Erythroblast (primary cell): ENCODE measurements at regions not wholly inside any gene's neighbourhood (a gene's known extent, or its start where the extent isn't known, plus 50 kb on each side); places are given as distances from the start of the nearest gene placed in this dataset.

Experiments used
- GATA1 ChIP-seq: IDR thresholded peaks from 2 replicates; pipeline ENCODE4 v1.6.1; 2011; ENCODE audit warnings: low read depth, mild to moderate bottlenecking, control low read depth, low read length, moderate library complexity
- POLR2A ChIP-seq: IDR thresholded peaks from 2 replicates; pipeline ENCODE4 v1.6.1; 2011; ENCODE audit warnings: mild to moderate bottlenecking, low read length

GRCh38 chr6:23330632-23331031, 761.3 kb downstream of the HDGFL1 start:
- TF ChIP-seq POLR2A (no peak), GATA1 (no peak)
